ENCODE measurements at regions not wholly inside any gene's neighbourhood (a gene's known extent, or its start where the extent isn't known, plus 50 kb on each side); places are given as distances from the start of the nearest gene placed in this dataset.
"Not testable (repeated sequence)": the region's sequence is repeated elsewhere in the genome, so short reads cannot be mapped to it uniquely, and the experiment has no call there.

- no peak for DNase-seq (ENCODE audit: low read depth)
Measured at GRCh38 chr5:25764733-25765132, 1120.0 kb upstream of the CDH10 start.

GRCh38 chr5:25763781-25764180, 1119.0 kb upstream of the CDH10 start:
- DNase-seq (ENCODE audit: low read depth): no peak

- no peak for DNase-seq (ENCODE audit: low read depth)
Measured at GRCh38 chr5:25754895-25755294, 1110.1 kb upstream of the CDH10 start.

GRCh38 chr5:25744908-25745307, 1100.1 kb upstream of the CDH10 start:
- DNase-seq (ENCODE audit: low read depth): no peak

- DNase-seq (ENCODE audit: low read depth): no peak
Measured at GRCh38 chr5:25716680-25717079, 1071.9 kb upstream of the CDH10 start.

GRCh38 chr5:25713259-25713658, 1068.5 kb upstream of the CDH10 start:
- DNase-seq (ENCODE audit: low read depth): no peak

- DNase-seq (ENCODE audit: low read depth): no peak
Measured at GRCh38 chr5:25707093-25707492, 1062.3 kb upstream of the CDH10 start.

- no peak for DNase-seq (ENCODE audit: low read depth)
Measured at GRCh38 chr5:25701936-25702335, 1057.2 kb upstream of the CDH10 start.

GRCh38 chr5:25694801-25695200, 1050.0 kb upstream of the CDH10 start:
- DNase-seq (ENCODE audit: low read depth): no peak

GRCh38 chr5:25688156-25688555, 1043.4 kb upstream of the CDH10 start:
- DNase-seq (ENCODE audit: low read depth): no peak

GRCh38 chr5:25669645-25670401, 1025.0 kb upstream of the CDH10 start:
- DNase-seq (ENCODE audit: low read depth): no peak

- no peak for DNase-seq (ENCODE audit: low read depth)
Measured at GRCh38 chr5:25662610-25663009, 1017.8 kb upstream of the CDH10 start.

- not testable (repeated sequence) for DNase-seq (ENCODE audit: low read depth)
Measured at GRCh38 chr5:25650316-25650715, 1005.5 kb upstream of the CDH10 start.

GRCh38 chr5:25649628-25650265, 1005.0 kb upstream of the CDH10 start:
- DNase-seq (ENCODE audit: low read depth): no peak

GRCh38 chr5:25646421-25647341, 1001.9 kb upstream of the CDH10 start:
- DNase-seq (ENCODE audit: low read depth): no peak

- no peak for DNase-seq (ENCODE audit: low read depth)
Measured at GRCh38 chr5:25641124-25641523, 996.3 kb upstream of the CDH10 start.

- no peak for DNase-seq (ENCODE audit: low read depth)
Measured at GRCh38 chr5:25619273-25619672, 974.5 kb upstream of the CDH10 start.

- no peak for DNase-seq (ENCODE audit: low read depth)
Measured at GRCh38 chr5:25618821-25619220, 974.0 kb upstream of the CDH10 start.

GRCh38 chr5:25614466-25614865, 969.7 kb upstream of the CDH10 start:
- DNase-seq (ENCODE audit: low read depth): no peak

- no peak for DNase-seq (ENCODE audit: low read depth)
Measured at GRCh38 chr5:25604681-25605080, 959.9 kb upstream of the CDH10 start.

- DNase-seq (ENCODE audit: low read depth): no peak
Measured at GRCh38 chr5:25579111-25579510, 934.3 kb upstream of the CDH10 start.

- no peak for DNase-seq (ENCODE audit: low read depth)
Measured at GRCh38 chr5:25573691-25574090, 928.9 kb upstream of the CDH10 start.
